ENCODE measurements at regions not wholly inside any gene's neighbourhood (a gene's known extent, or its start where the extent isn't known, plus 50 kb on each side); places are given as distances from the start of the nearest gene placed in this dataset.

- TF ChIP-seq YY1 (IDR thresholded peaks at IDR 0.05; ENCODE audit: low read depth) (no peak), TCF12 (IDR thresholded peaks at IDR 0.05; ENCODE audit: low read depth) (no peak), EP300 (IDR thresholded peaks at IDR 0.05; ENCODE audit: borderline replicate concordance) (no peak), FOXM1 (IDR thresholded peaks at IDR 0.05; ENCODE audit: borderline replicate concordance, low read depth) (no peak), REST (IDR thresholded peaks at IDR 0.05; ENCODE audit: low read depth) (no peak), CREB1 (IDR thresholded peaks at IDR 0.05; ENCODE audit: low read depth) (no peak), CEBPB (IDR thresholded peaks at IDR 0.05) (no peak), MAX (IDR thresholded peaks at IDR 0.05) (no peak), TEAD4 (IDR thresholded peaks at IDR 0.05) (no peak), RAD21 (IDR thresholded peaks at IDR 0.05; ENCODE audit: low read depth) (no peak)
Observed at GRCh38 chr15:99818872-99819271, 85.6 kb upstream of the LYSMD4 start.
